ENCODE measurements at regions not wholly inside any gene's neighbourhood (a gene's known extent, or its start where the extent isn't known, plus 50 kb on each side); places are given as distances from the start of the nearest gene placed in this dataset.
A peak's percentile ranks its signal among the peaks of the same experiment; 100 is the strongest.

DNA sequence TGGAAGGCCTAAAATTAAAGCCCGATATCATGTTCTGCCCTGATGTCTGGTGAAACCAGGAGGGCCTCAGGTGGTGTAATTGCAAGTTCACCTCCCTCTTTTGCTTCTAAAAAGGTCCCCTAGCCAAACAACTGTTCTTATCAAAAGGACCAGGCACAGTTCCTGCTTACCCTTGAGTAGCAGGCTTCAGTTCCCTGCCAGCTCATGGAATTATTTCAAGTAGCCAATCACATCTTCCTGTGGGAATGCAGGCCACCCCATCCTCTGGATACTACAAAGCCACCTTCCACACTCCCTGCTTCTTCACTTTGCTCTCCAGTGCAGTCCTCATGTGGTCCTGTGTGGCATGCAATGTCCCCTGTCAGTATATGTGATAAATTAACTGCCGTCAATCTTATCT, 97.7 kb upstream of the GALNT17 start:
- Histone ChIP-seq H3K27ac (replicated peaks in 1 of 4) (no peak overlapping the region), H3K4me1 (no peaks in the 10 kb centered on the region), H3K27me3 (no peaks in the 10 kb centered on the region), H3K36me3 (no peaks in the 10 kb centered on the region), H3K4me3 (no peak overlapping the region), H3K9me3 (no peaks in the 10 kb centered on the region)
- DNase-seq (ENCODE audit: extremely low spot score) = peak; percentile 57
- 100% methylated on average over 2 of the region's 2 CpGs for WGBS
- intact Hi-C loops (cut with DNase I) = no loop called here
- TF ChIP-seq EP300 (IDR thresholded peaks at IDR 0.05) (no peak), POLR2A (IDR thresholded peaks at IDR 0.05; ENCODE audit: low read depth) (no peak), POLR2AphosphoS5 (IDR thresholded peaks at IDR 0.05) (no peak)
- TF ChIP-seq, protein P1, sequence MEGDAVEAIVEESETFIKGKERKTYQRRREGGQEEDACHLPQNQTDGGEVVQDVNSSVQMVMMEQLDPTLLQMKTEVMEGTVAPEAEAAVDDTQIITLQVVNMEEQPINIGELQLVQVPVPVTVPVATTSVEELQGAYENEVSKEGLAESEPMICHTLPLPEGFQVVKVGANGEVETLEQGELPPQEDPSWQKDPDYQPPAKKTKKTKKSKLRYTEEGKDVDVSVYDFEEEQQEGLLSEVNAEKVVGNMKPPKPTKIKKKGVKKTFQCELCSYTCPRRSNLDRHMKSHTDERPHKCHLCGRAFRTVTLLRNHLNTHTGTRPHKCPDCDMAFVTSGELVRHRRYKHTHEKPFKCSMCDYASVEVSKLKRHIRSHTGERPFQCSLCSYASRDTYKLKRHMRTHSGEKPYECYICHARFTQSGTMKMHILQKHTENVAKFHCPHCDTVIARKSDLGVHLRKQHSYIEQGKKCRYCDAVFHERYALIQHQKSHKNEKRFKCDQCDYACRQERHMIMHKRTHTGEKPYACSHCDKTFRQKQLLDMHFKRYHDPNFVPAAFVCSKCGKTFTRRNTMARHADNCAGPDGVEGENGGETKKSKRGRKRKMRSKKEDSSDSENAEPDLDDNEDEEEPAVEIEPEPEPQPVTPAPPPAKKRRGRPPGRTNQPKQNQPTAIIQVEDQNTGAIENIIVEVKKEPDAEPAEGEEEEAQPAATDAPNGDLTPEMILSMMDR (IDR thresholded peaks at IDR 0.05) = no peak

DNA sequence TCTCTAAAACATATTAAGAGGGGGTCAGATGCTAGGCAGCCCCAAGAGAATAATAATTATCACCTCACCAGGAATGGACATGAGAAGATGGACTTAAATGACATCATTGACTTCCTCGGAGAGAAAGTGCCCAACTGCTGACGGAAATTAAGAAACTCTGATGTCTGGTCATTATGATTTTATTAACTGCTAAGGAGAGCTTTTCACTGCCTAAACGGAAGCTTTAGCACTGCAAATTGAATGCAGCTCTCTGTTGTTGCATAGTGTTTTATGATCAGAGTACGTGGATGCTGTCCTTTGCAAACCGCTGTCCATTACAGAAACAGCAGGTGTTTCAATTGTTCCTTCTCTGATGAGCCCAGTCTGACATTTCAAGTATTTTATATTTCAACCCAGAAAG, 89.4 kb upstream of the GALNT17 start:
- Histone ChIP-seq H3K36me3 (no peaks in the 10 kb centered on the region), H3K4me1 (no peaks in the 10 kb centered on the region), H3K27me3 (no peaks in the 10 kb centered on the region), H3K27ac (replicated peaks in 1 of 4) (no peak overlapping the region), H3K4me3 (no peak overlapping the region), H3K9me3 (no peaks in the 10 kb centered on the region)
- DNase-seq (ENCODE audit: extremely low spot score) = no peak
- intact Hi-C loops (cut with DNase I) = no loop called here
- TF ChIP-seq POLR2A (IDR thresholded peaks at IDR 0.05; ENCODE audit: low read depth) (no peak), EP300 (IDR thresholded peaks at IDR 0.05) (no peak), POLR2AphosphoS5 (IDR thresholded peaks at IDR 0.05) (no peak)
- TF ChIP-seq, protein P1 (IDR thresholded peaks at IDR 0.05) = no peak
- WGBS = 84% methylated on average over 5 of the region's 5 CpGs

DNA sequence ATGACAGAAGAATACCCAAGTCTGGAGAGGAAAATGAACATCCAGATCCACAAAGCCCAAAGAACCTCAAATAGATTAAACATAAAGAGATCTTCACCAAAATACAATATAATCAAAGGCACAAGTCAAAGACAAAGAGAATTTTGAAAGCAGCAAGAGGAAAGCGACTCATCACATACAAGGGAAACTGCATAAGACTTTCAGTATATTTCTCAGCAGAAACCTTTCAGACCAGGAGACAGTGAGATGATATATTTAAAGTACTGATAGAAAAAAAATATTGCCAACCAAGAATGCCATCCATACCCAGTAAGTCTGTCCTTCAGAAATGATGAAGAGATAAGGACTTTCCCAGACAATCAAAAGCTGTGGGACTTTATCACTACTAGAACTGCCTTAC, 81.5 kb upstream of the GALNT17 start:
- intact Hi-C loops (cut with DNase I) = no loop called here
- Histone ChIP-seq H3K27me3 (no peaks in the 10 kb centered on the region), H3K27ac (replicated peaks in 1 of 4) (no peak overlapping the region), H3K36me3 (no peaks in the 10 kb centered on the region), H3K4me1 (no peaks in the 10 kb centered on the region), H3K4me3 (no peak overlapping the region), H3K9me3 (peaks cover 0 to 31% (median 28%) of the 10 kb centered on the region in 4 donors)
- DNase-seq (ENCODE audit: extremely low spot score) = no peak
- 97% methylated on average over 1 of the region's 1 CpG for WGBS
- TF ChIP-seq, protein P1 (IDR thresholded peaks at IDR 0.05) = no peak
- TF ChIP-seq POLR2A (IDR thresholded peaks at IDR 0.05; ENCODE audit: low read depth) (no peak), POLR2AphosphoS5 (IDR thresholded peaks at IDR 0.05) (no peak), EP300 (IDR thresholded peaks at IDR 0.05) (no peak)

DNA sequence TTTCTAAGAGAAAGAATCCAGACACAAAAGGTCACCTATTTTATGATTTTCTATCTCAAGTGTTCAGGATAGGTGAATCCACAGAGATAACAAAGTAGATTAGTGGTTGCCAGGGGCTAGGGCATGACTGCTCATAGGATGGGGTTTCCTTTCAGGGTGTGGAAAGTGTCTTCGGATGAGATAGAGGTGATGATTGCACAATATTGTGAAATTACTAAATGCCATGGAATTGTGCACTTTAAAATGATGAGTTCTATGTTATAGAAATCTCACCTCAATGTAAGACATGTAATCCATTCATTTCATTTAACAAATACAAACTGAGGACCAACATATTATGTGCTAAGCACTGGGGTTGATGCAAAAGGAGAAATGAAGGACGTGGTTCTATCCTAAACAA, 76.4 kb upstream of the GALNT17 start:
- Histone ChIP-seq H3K27me3 (no peaks in the 10 kb centered on the region), H3K36me3 (no peaks in the 10 kb centered on the region), H3K9me3 (peaks cover 0 to 21% (median 14%) of the 10 kb centered on the region in 4 donors), H3K4me3 (no peak overlapping the region), H3K27ac (replicated peaks in 1 of 4) (no peak overlapping the region), H3K4me1 (no peaks in the 10 kb centered on the region)
- WGBS = 76% methylated on average over 2 of the region's 2 CpGs
- no peak for DNase-seq (ENCODE audit: extremely low spot score)
- no peak for TF ChIP-seq POLR2AphosphoS5 (IDR thresholded peaks at IDR 0.05)
- TF ChIP-seq POLR2A (IDR thresholded peaks at IDR 0.05; ENCODE audit: low read depth) = no peak
- intact Hi-C loops (cut with DNase I) = no loop called here

DNA sequence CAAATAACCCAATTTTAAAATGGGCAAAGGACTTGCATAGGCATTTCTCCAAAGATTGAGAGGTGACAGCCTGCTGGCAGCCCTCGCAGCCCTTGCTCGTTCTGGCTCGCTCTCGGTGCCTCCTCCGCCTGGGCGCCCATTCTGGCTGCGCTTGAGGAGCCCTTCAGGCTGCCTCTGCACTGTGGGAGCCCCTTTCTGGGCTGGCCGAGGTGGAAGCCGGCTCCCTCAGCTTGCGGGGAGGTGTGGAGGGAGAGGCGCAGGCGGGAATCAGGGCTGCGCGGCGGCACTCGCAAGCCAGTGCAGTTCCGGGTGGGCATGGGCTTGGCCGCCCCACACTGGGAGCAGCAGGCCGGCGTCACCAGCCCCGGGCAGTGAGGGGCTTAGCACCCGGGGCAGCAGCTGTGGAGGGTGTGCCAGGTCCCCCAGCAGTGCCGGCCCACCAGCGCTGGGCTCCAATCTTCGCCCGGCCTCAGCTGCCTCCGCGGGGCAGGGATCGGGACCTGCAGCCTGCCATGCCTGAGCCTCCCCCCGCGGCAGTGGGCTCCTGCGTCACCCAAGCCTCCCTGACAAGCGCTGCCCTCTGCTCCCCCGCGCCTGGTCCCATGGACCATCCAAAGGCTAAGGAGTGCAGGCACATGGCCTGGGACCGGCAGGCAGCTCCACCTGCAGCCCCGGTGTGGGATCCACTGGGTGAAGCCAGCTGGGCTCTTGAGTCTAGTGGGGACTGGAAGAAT, 54.0 kb upstream of the GALNT17 start:
- no peaks in the 10 kb centered on the region for H3K36me3 ChIP-seq
- H3K27ac ChIP-seq (replicated peaks in 1 of 4) = no peak overlapping the region
- peaks cover 0 to 35% (median 19%) of the 10 kb centered on the region in 4 donors for H3K9me3 ChIP-seq
- TF ChIP-seq POLR2AphosphoS5 (IDR thresholded peaks at IDR 0.05) (no peak), EP300 (IDR thresholded peaks at IDR 0.05) (no peak), POLR2A (IDR thresholded peaks at IDR 0.05; ENCODE audit: low read depth) (no peak)
- TF ChIP-seq, protein P1 (IDR thresholded peaks at IDR 0.05) = no peak
- 96% methylated on average over 23 of the region's 37 CpGs for WGBS
- no peak for DNase-seq (ENCODE audit: extremely low spot score)
- H3K4me1 ChIP-seq = no peaks in the 10 kb centered on the region
- no peaks in the 10 kb centered on the region for H3K27me3 ChIP-seq
- intact Hi-C loops (cut with DNase I) = no loop called here
- H3K4me3 ChIP-seq = no peak overlapping the region
